Gastrocnemius medialis (tissue), 4 donors: ENCODE measurements at regions not wholly inside any gene's neighbourhood (a gene's known extent, or its start where the extent isn't known, plus 50 kb on each side); places are given as distances from the start of the nearest gene placed in this dataset.

Experiments
- ATAC-seq, 2 donors: fragments of 150-250 bp; one replicate each; pipeline ENCODE4 v1.9.1; 2016
- DNase-seq, 2 donors: peaks; one replicate each; pipeline ENCODE4 v3.0.0-alpha.2; 2019
- H3K27ac ChIP-seq, 4 donors: fragments of 200-600 bp; sonication (generic); 1 replicate in 1 of 4; 2 replicates in 3 of 4; pipeline ENCODE4 v1.5.1; 2016 to 2018; ENCODE audit warnings: mild to moderate bottlenecking in 2 of 4, moderate library complexity in 1 of 4
- H3K27me3 ChIP-seq, 3 donors: fragments of 200-600 bp; sonication (generic) in 2 of 3; 1 replicate in 1 of 3; 2 replicates in 2 of 3; pipeline versions ENCODE4 v1.5.1 to v1.6.0; 2016 to 2019; ENCODE audit warnings: mild to moderate bottlenecking in 1 of 3, moderate library complexity in 1 of 3
- H3K36me3 ChIP-seq, 2 donors: fragments of 200-600 bp; sonication (generic) in 1 of 2; one replicate each; pipeline ENCODE4 v1.5.1; 2017 to 2018
- H3K4me1 ChIP-seq, 2 donors: fragments of 200-600 bp; sonication (generic) in 1 of 2; one replicate each; pipeline ENCODE4 v1.5.1; 2016 to 2017; ENCODE audit warnings: mild to moderate bottlenecking in 2 of 2
- H3K4me3 ChIP-seq, 4 donors: fragments of 200-600 bp; sonication (generic) in 3 of 4; 1 replicate in 1 of 4; 2 replicates in 3 of 4; pipeline ENCODE4 v1.5.1; 2016 to 2019; ENCODE audit warnings: mild to moderate bottlenecking in 2 of 4
- H3K9me3 ChIP-seq, 3 donors: fragments of 200-600 bp; sonication (generic) in 2 of 3; 1 replicate in 1 of 3; 2 replicates in 2 of 3; pipeline ENCODE4 v1.5.1; 2016 to 2019
- POLR2A ChIP-seq, 2 donors: fragments of 450-650 bp; IDR thresholded peaks; one replicate each; pipeline ENCODE4 v1.6.1; 2017; ENCODE audit warnings: antibody characterized with exemption in 2 of 2, mild to moderate bottlenecking in 2 of 2, moderate library complexity in 2 of 2
- in situ Hi-C, 4 donors: fragments of 200-750 bp; cut with MboI; loops; one replicate each; pipeline versions ENCODE4 v1.15.0 to v1.8.0; 2017; ENCODE audit warnings: low sequenced_read_pairs in 4 of 4
- intact Hi-C: fragments of 100-400 bp; cut with DNase I; formaldehyde crosslinking; loops from one replicate; pipeline ENCODE4 v1.15.1; 2023; ENCODE audit warnings: low total_unique reads
- TF ChIP-seq, protein P1 (sequence below), 5 experiments: fragments of 450-650 bp in 3 of 5; fragments of 200-600 bp in 2 of 5; sonication (generic) in 2 of 5; IDR thresholded peaks in 4 of 5; conservative IDR thresholded peaks in 1 of 5; 1 replicate in 4 of 5; 2 replicates in 1 of 5; pipeline ENCODE4 v1.5.1; 2016 to 2019; ENCODE audit warnings: antibody characterized with exemption in 5 of 5, mild to moderate bottlenecking in 3 of 5, moderate library complexity in 3 of 5

DNA sequence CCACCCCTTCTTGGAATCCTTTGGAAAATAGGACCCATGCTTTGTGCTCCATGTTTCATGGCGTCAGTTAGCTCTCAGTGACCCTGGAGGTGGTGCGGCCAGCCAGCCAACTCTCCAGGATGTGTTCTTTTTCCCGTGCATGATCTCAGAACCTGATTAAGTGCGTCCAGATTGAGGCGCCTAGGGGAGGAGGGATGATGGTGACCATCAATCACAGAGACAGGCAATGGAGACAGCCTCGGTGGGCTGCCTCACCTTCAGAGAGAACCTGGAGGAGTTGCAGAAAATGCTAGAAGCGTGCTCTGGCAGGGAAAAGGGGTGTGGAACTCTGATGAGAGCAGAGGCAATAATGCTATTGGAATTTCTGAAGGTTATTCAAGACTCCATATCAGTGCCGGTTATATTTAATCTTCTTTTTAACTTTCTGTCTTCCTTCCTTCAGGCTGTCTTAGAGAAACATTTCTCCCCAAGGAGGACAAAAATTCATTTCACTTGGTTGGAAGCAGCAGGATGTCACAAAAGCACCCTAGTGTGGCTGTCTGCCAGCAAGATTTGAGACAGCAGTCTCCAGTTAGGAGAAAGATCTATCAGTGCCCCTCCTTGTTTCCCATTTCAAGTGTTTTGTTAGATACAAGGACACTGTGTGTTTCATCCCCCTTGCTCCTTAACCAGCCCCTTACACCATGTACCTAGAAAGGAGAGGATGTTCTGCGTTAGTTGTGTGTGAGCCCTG is 53.3 kb upstream of the IGF1 start:
- ATAC-seq (no peak), DNase-seq (no peak)
- intact Hi-C loops (no loop called here), in situ Hi-C loops (no loop called here)
- Histone ChIP-seq H3K4me1 (no peaks in the 10 kb centered on the region), H3K4me3 (no peak overlapping the region), H3K27me3 (no peaks in the 10 kb centered on the region), H3K36me3 (no peaks in the 10 kb centered on the region), H3K9me3 (no peaks in the 10 kb centered on the region), H3K27ac (no peak overlapping the region)
- TF ChIP-seq, protein P1, sequence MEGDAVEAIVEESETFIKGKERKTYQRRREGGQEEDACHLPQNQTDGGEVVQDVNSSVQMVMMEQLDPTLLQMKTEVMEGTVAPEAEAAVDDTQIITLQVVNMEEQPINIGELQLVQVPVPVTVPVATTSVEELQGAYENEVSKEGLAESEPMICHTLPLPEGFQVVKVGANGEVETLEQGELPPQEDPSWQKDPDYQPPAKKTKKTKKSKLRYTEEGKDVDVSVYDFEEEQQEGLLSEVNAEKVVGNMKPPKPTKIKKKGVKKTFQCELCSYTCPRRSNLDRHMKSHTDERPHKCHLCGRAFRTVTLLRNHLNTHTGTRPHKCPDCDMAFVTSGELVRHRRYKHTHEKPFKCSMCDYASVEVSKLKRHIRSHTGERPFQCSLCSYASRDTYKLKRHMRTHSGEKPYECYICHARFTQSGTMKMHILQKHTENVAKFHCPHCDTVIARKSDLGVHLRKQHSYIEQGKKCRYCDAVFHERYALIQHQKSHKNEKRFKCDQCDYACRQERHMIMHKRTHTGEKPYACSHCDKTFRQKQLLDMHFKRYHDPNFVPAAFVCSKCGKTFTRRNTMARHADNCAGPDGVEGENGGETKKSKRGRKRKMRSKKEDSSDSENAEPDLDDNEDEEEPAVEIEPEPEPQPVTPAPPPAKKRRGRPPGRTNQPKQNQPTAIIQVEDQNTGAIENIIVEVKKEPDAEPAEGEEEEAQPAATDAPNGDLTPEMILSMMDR (IDR thresholded peaks at IDR 0.05 in 4 of 5, conservative IDR thresholded peaks at IDR 0.05 in 1 of 5): no peak
- no peak for TF ChIP-seq POLR2A (IDR thresholded peaks at IDR 0.05)
